A549 (cell line): ENCODE measurements at regions not wholly inside any gene's neighbourhood (a gene's known extent, or its start where the extent isn't known, plus 50 kb on each side); places are given as distances from the start of the nearest gene placed in this dataset.
"Not testable (repeated sequence)": the region's sequence is repeated elsewhere in the genome, so short reads cannot be mapped to it uniquely, and the experiment has no call there.

Experiments used
- ATAC-seq, 2 experiments: fragments of 200-7000 bp in 1 of 2; fragments of >200 bp in 1 of 2; cut with Nextera tagmentation in 1 of 2; cut with Tn5 transposase in 1 of 2; 3 replicates each; pipeline versions ENCODE4 v1.8.0 to v1.9.1; 2018 to 2020; ENCODE audit warnings: mild to moderate bottlenecking in 1 of 2, moderate library complexity in 1 of 2
- CTCF ChIA-PET: fragments of 300-600 bp; sonication (Branson Sonifier 250); formaldehyde crosslinking; extraction: SDS; loops from one replicate; lab custom pipeline; 2021; ENCODE audit warnings: antibody characterized with exemption, inconsistent platforms; lab: Yijun Ruan, JAX
- POLR2A ChIA-PET: fragments of 350-600 bp; formaldehyde crosslinking; extraction: SDS; loops from one replicate; lab custom pipeline; 2021; ENCODE audit warnings: antibody characterized with exemption, inconsistent platforms; lab: Yijun Ruan, JAX
- DNase-seq, 2 experiments: peaks; one replicate each; pipeline versions ENCODE4 v3.0.0 to v3.0.0-alpha.2; 2011 to 2016; ENCODE audit warnings: low read depth in 1 of 2, low spot score in 1 of 2
- FAIRE-seq: peaks from 2 replicates; lab custom pipeline; 2011; peaks lifted over from hg19 to GRCh38; lab: Jason Lieb, UNC
- H3K27ac ChIP-seq, 2 experiments: fragments of >200 bp; sonication (Bioruptor Twin); formaldehyde crosslinking; 3 replicates each; pipeline ENCODE4 v1.5.1; 2016 to 2017
- H3K4me1 ChIP-seq: fragments of >200 bp; sonication (Bioruptor Twin); formaldehyde crosslinking; 3 replicates; pipeline ENCODE4 v1.6.1; 2016
- H3K4me2 ChIP-seq: fragments of >200 bp; sonication (Bioruptor Twin); formaldehyde crosslinking; 3 replicates; pipeline ENCODE4 v1.6.1; 2016
- H3K4me3 ChIP-seq: fragments of >200 bp; sonication (Bioruptor Twin); formaldehyde crosslinking; 3 replicates; pipeline ENCODE4 v1.5.1; 2016
- H3K9me3 ChIP-seq: fragments of >200 bp; sonication (Bioruptor Twin); formaldehyde crosslinking; 3 replicates; pipeline ENCODE4 v1.6.1; 2016
- BHLHE40 ChIP-seq: IDR thresholded peaks from 2 replicates; pipeline ENCODE4 v1.6.1; 2012; ENCODE audit warnings: low read depth, low read length, inconsistent platforms
- CEBPB ChIP-seq, 2 experiments: fragments of >200 bp in 1 of 2; sonication (Bioruptor Twin) in 1 of 2; formaldehyde crosslinking in 1 of 2; IDR thresholded peaks; 2 replicates each; pipeline ENCODE4 v1.6.1; 2012 to 2016
- EHF ChIP-seq: fragments of 250-450 bp; sonication (Bioruptor Pico); IDR thresholded peaks from 2 replicates; pipeline ENCODE4 v1.5.0; 2020; ENCODE audit warnings: mild to moderate bottlenecking
- EHMT2 ChIP-seq: fragments of 200-600 bp; sonication (generic); IDR thresholded peaks from 2 replicates; pipeline ENCODE4 v1.6.1; 2016; ENCODE audit warnings: antibody characterized with exemption, low read depth, mild to moderate bottlenecking, moderate library complexity
- HOXA7 ChIP-seq: fragments of 250-450 bp; sonication (Bioruptor Pico); IDR thresholded peaks from 2 replicates; pipeline ENCODE4 v1.5.0; 2020; ENCODE audit warnings: mild to moderate bottlenecking, moderate library complexity
- JUN ChIP-seq, 2 experiments: fragments of >200 bp; sonication (Bioruptor Twin); formaldehyde crosslinking; IDR thresholded peaks; 2 replicates in 1 of 2; 3 replicates in 1 of 2; pipeline ENCODE4 v1.6.1; 2016 to 2017
- JUNB ChIP-seq: fragments of >200 bp; sonication (Bioruptor Twin); formaldehyde crosslinking; IDR thresholded peaks from 2 replicates; pipeline ENCODE4 v1.6.1; 2016
- MAFK ChIP-seq: fragments of 450-650 bp; IDR thresholded peaks from 2 replicates; pipeline ENCODE4 v1.6.1; 2014; ENCODE audit not compliant: partially characterized antibody
- MYC ChIP-seq: IDR thresholded peaks from 2 replicates; pipeline ENCODE4 v1.6.1; 2012; ENCODE audit warnings: mild to moderate bottlenecking, inconsistent platforms, low read length, improper control_type of control experiment, borderline replicate concordance
- POLR2A ChIP-seq: IDR thresholded peaks from 2 replicates; pipeline ENCODE4 v1.6.1; 2012; ENCODE audit warnings: mild to moderate bottlenecking, low read length
- POLR2AphosphoS2 ChIP-seq: conservative IDR thresholded peaks from 2 replicates; pipeline ENCODE4 v1.6.1; 2012; ENCODE audit warnings: low read length, improper control_type of control experiment, inconsistent platforms
- RAD21 ChIP-seq, 2 experiments: fragments of >200 bp in 1 of 2; sonication (Bioruptor Twin) in 1 of 2; formaldehyde crosslinking in 1 of 2; IDR thresholded peaks in 1 of 2; conservative IDR thresholded peaks in 1 of 2; 2 replicates in 1 of 2; 3 replicates in 1 of 2; pipeline ENCODE4 v1.6.1; 2012 to 2018; ENCODE audit warnings: inconsistent platforms in 1 of 2
- RCOR1 ChIP-seq: fragments of 150-350 bp; IDR thresholded peaks from 2 replicates; pipeline ENCODE4 v1.6.1; 2014; ENCODE audit warnings: antibody characterized with exemption, low read length, low read depth
- RFX5 ChIP-seq: fragments of 450-650 bp; IDR thresholded peaks from 2 replicates; pipeline ENCODE4 v1.7.1; 2014; ENCODE audit warnings: antibody characterized with exemption, mild to moderate bottlenecking, moderate library complexity
- SMC3 ChIP-seq: fragments of >200 bp; sonication (Bioruptor Twin); formaldehyde crosslinking; IDR thresholded peaks from 3 replicates; pipeline ENCODE4 v1.6.1; 2018; ENCODE audit warnings: inconsistent platforms
- TP53 ChIP-seq: fragments of 250-450 bp; sonication (Bioruptor Pico); IDR thresholded peaks from 2 replicates; pipeline ENCODE4 v1.5.0; 2021; ENCODE audit warnings: mild to moderate bottlenecking, moderate library complexity
- ZC3H11A ChIP-seq: fragments of 450-650 bp; IDR thresholded peaks from 2 replicates; pipeline ENCODE4 v1.6.1; 2014; ENCODE audit warnings: antibody characterized with exemption, mild to moderate bottlenecking
- ZNF302 ChIP-seq: fragments of 250-450 bp; sonication (Bioruptor Pico); IDR thresholded peaks from 2 replicates; pipeline ENCODE4 v1.9.0; 2021; ENCODE audit warnings: inconsistent platforms, mild to moderate bottlenecking, moderate library complexity
- ZSCAN20 ChIP-seq: fragments of 250-450 bp; sonication (Bioruptor Pico); IDR thresholded peaks from 2 replicates; pipeline ENCODE4 v1.8.0; 2022; ENCODE audit warnings: mild to moderate bottlenecking, moderate library complexity
- WGBS: methylation state at CpG from one replicate; pipeline ENCODE4 v1.1.6; 2017; ENCODE audit errors: missing lambda C conversion rate; 5-methylcytosine and 5-hydroxymethylcytosine counted together
- TF ChIP-seq, protein P1 (sequence below): fragments of 250-450 bp; sonication (Bioruptor Pico); IDR thresholded peaks from 2 replicates; pipeline ENCODE4 v1.5.0; 2021; ENCODE audit warnings: mild to moderate bottlenecking, moderate library complexity, borderline replicate concordance
- TF ChIP-seq, protein P2 (sequence below): fragments of >200 bp; sonication (Bioruptor Twin); formaldehyde crosslinking; IDR thresholded peaks from 3 replicates; pipeline ENCODE4 v1.6.1; 2016
- TF ChIP-seq, protein P3 (sequence below): IDR thresholded peaks from 2 replicates; pipeline ENCODE4 v1.6.1; 2012

DNA sequence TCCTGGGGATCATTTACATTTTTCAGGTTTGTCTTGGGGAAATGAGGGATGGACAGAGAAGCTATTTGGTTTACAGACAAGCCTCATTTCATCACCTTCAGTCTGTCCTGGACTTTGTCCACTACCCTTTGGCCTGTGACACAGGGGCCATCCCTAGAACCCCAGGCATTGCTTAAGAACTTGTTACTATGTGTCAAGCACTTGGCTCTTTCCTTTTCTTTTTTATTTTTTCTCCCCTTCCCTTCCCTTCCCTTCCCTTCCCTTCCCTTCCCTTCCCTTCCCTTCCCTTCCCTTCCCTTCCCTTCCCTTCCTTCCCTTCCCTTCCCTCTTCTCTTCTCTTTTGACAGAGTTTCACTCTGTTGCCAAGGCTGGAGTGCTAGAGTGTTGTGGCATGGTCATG, 253.1 kb downstream of the OLFM4 start:
- FAIRE-seq, result no peak
- H3K4me3 ChIP-seq, result no peak overlapping the region
- no peaks in the 10 kb centered on the region for H3K9me3 ChIP-seq
- H3K4me2 ChIP-seq, result no peak overlapping the region
- no peak for ATAC-seq
- no peak for DNase-seq
- CTCF ChIA-PET, result no interaction called here
- POLR2A ChIA-PET, result no interaction called here
- H3K27ac ChIP-seq, result no peak overlapping the region
- H3K4me1 ChIP-seq, result no peaks in the 10 kb centered on the region
- TF ChIP-seq, protein P1, sequence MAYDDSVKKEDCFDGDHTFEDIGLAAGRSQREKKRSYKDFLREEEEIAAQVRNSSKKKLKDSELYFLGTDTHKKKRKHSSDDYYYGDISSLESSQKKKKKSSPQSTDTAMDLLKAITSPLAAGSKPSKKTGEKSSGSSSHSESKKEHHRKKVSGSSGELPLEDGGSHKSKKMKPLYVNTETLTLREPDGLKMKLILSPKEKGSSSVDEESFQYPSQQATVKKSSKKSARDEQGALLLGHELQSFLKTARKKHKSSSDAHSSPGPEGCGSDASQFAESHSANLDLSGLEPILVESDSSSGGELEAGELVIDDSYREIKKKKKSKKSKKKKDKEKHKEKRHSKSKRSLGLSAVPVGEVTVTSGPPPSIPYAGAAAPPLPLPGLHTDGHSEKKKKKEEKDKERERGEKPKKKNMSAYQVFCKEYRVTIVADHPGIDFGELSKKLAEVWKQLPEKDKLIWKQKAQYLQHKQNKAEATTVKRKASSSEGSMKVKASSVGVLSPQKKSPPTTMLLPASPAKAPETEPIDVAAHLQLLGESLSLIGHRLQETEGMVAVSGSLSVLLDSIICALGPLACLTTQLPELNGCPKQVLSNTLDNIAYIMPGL (CRISPR knock-in tag), result no peak

DNA sequence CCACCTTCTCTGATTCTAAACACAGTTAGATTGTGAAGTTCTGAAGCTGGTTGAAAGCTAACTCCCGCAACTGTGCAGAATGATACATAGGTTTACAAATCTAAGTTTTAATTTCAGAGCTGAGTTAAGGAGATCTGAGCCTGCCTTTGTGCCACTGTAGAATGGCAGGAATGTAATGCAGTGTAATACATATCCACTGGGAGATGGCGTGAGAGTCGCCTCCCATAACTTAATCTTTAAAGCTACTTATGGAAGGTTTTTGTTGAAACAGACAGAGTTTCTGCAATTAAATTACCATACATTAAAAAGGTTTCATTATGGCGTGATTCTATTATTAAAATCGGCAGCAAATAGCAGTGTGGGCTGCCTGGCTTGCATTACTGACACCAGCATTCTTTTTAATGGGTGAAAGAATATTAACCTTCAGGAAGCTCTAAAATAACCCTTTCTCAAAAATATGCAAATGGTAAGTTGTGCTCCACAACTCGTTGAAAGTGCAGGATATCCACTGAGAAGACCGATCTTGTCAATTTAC, 257.4 kb downstream of the OLFM4 start:
- ChIA-PET CTCF (interaction anchor here (1.9 kb wide), 1 partner anchor 36 kb away, joined by 5 read pairs; no protein-coding TSS in a partner anchor), POLR2A (no interaction called here)
- H3K4me3 ChIP-seq, result no peak overlapping the region
- TF ChIP-seq BHLHE40, result no peak
- TF ChIP-seq POLR2AphosphoS2, result no peak
- TF ChIP-seq CEBPB (IDR thresholded peaks at IDR 0.05), result no peak
- no peak overlapping the region for H3K4me2 ChIP-seq
- no peaks in the 10 kb centered on the region for H3K9me3 ChIP-seq
- ATAC-seq (no peak), FAIRE-seq (no peak), DNase-seq (no peak)
- H3K27ac ChIP-seq, result no peak overlapping the region
- WGBS, result 5% methylated on average over 7 of the region's 7 CpGs
- no peaks in the 10 kb centered on the region for H3K4me1 ChIP-seq

DNA sequence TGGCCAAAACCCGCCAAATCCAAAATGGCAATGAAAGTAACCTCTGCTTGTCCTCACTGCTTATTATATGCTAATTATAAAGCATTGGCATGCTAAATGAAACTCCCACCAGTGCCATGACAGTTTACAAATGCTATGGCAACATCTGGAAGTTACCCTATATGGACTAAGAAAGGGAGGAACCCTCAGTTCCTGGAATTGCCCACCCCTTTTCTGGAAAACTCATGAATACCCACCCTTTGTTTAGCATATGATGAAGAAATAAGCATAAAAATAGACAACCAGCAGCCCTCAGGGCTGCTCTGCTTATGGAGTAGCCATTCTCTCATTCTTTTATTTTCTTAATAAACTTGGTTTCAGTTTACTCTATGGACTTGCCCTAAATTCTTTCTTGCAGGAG, 269.8 kb downstream of the OLFM4 start:
- DNase-seq (no peak), ATAC-seq (no peak), FAIRE-seq (no peak)
- Histone ChIP-seq H3K4me1 (no peaks in the 10 kb centered on the region), H3K4me2 (no peak overlapping the region), H3K9me3 (no peaks in the 10 kb centered on the region), H3K4me3 (no peak overlapping the region), H3K27ac (no peak overlapping the region)
- POLR2A ChIA-PET, result no interaction called here
- no peak for TF ChIP-seq EHF (CRISPR knock-in tag)
- TF ChIP-seq, protein P2, sequence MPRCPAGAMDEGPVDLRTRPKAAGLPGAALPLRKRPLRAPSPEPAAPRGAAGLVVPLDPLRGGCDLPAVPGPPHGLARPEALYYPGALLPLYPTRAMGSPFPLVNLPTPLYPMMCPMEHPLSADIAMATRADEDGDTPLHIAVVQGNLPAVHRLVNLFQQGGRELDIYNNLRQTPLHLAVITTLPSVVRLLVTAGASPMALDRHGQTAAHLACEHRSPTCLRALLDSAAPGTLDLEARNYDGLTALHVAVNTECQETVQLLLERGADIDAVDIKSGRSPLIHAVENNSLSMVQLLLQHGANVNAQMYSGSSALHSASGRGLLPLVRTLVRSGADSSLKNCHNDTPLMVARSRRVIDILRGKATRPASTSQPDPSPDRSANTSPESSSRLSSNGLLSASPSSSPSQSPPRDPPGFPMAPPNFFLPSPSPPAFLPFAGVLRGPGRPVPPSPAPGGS, result no peak
- TF ChIP-seq HOXA7 (CRISPR knock-in tag), result no peak
- no peak for TF ChIP-seq JUNB
- no peak for TF ChIP-seq JUN (IDR thresholded peaks at IDR 0.05)
- no peak for TF ChIP-seq POLR2A
- TF ChIP-seq RFX5, result no peak
- 0% methylated on average over 1 of the region's 1 CpG for WGBS
- CTCF ChIA-PET, result no interaction called here

DNA sequence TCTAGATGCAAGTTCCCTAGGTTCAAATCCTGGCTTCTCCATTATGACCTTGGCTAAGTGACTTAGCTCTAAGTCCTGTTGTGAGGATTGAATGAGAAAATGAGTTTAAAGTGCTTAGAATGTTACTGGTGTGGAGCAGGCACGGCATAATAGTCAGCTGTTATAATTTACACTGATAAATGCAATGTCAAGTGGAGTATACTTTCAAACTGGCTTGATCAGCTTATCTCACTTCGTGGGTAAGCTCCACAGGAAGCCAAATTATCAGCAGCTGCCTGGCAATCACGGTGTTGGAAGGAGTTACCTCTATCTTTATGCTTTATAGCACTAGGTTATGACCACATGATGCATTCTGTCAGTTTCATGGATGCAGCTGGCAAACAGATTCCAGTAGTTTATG, 272.8 kb downstream of the OLFM4 start:
- POLR2A ChIA-PET, result no interaction called here
- Histone ChIP-seq H3K4me3 (no peak overlapping the region), H3K9me3 (no peaks in the 10 kb centered on the region), H3K27ac (no peak overlapping the region), H3K4me1 (no peaks in the 10 kb centered on the region), H3K4me2 (no peak overlapping the region)
- TF ChIP-seq ZSCAN20 (CRISPR knock-in tag) (no peak), EHMT2 (no peak), HOXA7 (CRISPR knock-in tag) (no peak), SMC3 (no peak), MYC (no peak), CEBPB (IDR thresholded peaks at IDR 0.05) (no peak), TP53 (CRISPR knock-in tag) (no peak), ZNF302 (CRISPR knock-in tag) (no peak), RCOR1 (no peak), MAFK (no peak), ZC3H11A (no peak), RAD21 (conservative IDR thresholded peaks at IDR 0.05 in 1 of 2, IDR thresholded peaks at IDR 0.05 in 1 of 2) (no peak)
- TF ChIP-seq, protein P3, sequence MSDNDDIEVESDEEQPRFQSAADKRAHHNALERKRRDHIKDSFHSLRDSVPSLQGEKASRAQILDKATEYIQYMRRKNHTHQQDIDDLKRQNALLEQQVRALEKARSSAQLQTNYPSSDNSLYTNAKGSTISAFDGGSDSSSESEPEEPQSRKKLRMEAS, result no peak
- TF ChIP-seq, protein P2, result no peak
- CTCF ChIA-PET, result no interaction called here
- FAIRE-seq (no peak), DNase-seq (no peak), ATAC-seq (no peak)
- 0% methylated on average over 3 of the region's 3 CpGs for WGBS

DNA sequence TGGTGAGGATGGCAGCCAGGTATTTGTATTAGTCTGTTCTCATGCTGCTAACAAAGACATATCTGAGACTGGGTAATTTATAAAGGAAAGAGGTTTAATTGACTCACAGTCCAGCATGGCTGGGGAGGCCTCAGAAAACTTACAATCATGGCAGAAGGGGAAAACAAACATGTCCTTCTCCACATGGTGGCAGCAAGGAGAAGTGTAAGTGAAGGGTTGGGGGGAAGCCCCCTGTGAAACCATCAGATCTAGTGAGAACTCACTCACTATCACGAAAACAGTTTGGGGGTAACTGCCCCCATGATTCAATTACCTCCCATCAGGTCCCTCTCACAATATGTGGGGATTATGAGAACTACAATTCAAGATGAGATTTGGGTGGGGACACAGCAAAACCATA, 276.8 kb downstream of the OLFM4 start:
- POLR2A ChIA-PET, ATAC-seq, H3K27ac ChIP-seq, H3K9me3 ChIP-seq, H3K4me3 ChIP-seq, FAIRE-seq, H3K4me1 ChIP-seq, CTCF ChIA-PET, DNase-seq, H3K4me2 ChIP-seq: not testable (repeated sequence)
- 0% methylated on average over 1 of the region's 1 CpG for WGBS
